H9 (cell line): ENCODE measurements at regions not wholly inside any gene's neighbourhood (a gene's known extent, or its start where the extent isn't known, plus 50 kb on each side); places are given as distances from the start of the nearest gene placed in this dataset.

Experiments used
- DNase-seq: peaks from one replicate; pipeline ENCODE4 v3.0.0-alpha.2; 2017
- H2AFZ ChIP-seq: one replicate; pipeline ENCODE4 v1.6.1; 2013; ENCODE audit warnings: mild to moderate bottlenecking, low read length, control low read depth, moderate library complexity
- H2AK5ac ChIP-seq: 2 replicates; pipeline ENCODE4 v1.6.1; 2013; ENCODE audit warnings: low read length, control low read depth, mixed read lengths; ENCODE audit not compliant: insufficient read length
- H2BK120ac ChIP-seq: one replicate; pipeline ENCODE4 v1.6.1; 2013; ENCODE audit warnings: low read depth, mild to moderate bottlenecking, low read length, control low read depth, inconsistent platforms; ENCODE audit not compliant: poor library complexity, severe bottlenecking
- H2BK12ac ChIP-seq: 2 replicates; pipeline ENCODE4 v1.6.1; 2013; ENCODE audit warnings: low read length, control low read depth, mixed read lengths, low read depth; ENCODE audit not compliant: insufficient read length
- H2BK15ac ChIP-seq: 2 replicates; pipeline ENCODE4 v1.6.1; 2013; ENCODE audit warnings: low read depth, low read length, control low read depth
- H2BK20ac ChIP-seq: one replicate; pipeline ENCODE4 v1.6.1; 2013; ENCODE audit warnings: low read depth, mild to moderate bottlenecking, low read length, control low read depth, inconsistent platforms; ENCODE audit not compliant: poor library complexity, severe bottlenecking
- H2BK5ac ChIP-seq: 2 replicates; pipeline ENCODE4 v1.6.1; 2013; ENCODE audit warnings: low read length, control low read depth, mixed read lengths; ENCODE audit not compliant: insufficient read length
- H3K14ac ChIP-seq: 2 replicates; pipeline ENCODE4 v1.6.1; 2013; ENCODE audit warnings: low read length, control low read depth; ENCODE audit not compliant: insufficient read depth
- H3K18ac ChIP-seq: 2 replicates; pipeline ENCODE4 v1.6.1; 2013; ENCODE audit warnings: low read depth, mild to moderate bottlenecking, mixed read lengths, low read length, control low read depth; ENCODE audit not compliant: insufficient read length
- H3K23ac ChIP-seq: 2 replicates; pipeline ENCODE4 v1.6.1; 2013; ENCODE audit warnings: low read length, control low read depth, mixed read lengths, low read depth; ENCODE audit not compliant: insufficient read length
- H3K23me2 ChIP-seq: 2 replicates; pipeline ENCODE4 v1.6.1; 2013; ENCODE audit warnings: low read depth, mild to moderate bottlenecking, mixed read lengths, low read length, control low read depth; ENCODE audit not compliant: insufficient read length, poor library complexity, severe bottlenecking
- H3K27ac ChIP-seq: 2 replicates; pipeline ENCODE4 v1.5.1; 2013; ENCODE audit warnings: low read length, control low read depth, mixed read lengths, low read depth; ENCODE audit not compliant: insufficient read length
- H3K27me3 ChIP-seq: 2 replicates; pipeline ENCODE4 v1.6.1; 2013; ENCODE audit warnings: low read length, control low read depth, inconsistent platforms; ENCODE audit not compliant: insufficient read depth
- H3K4ac ChIP-seq: 2 replicates; pipeline ENCODE4 v1.6.1; 2013; ENCODE audit warnings: low read depth, mild to moderate bottlenecking, control low read depth, inconsistent platforms, low read length, moderate library complexity
- H3K4me1 ChIP-seq: 2 replicates; pipeline ENCODE4 v1.6.1; 2013; ENCODE audit warnings: low read length, control low read depth, inconsistent platforms; ENCODE audit not compliant: insufficient read depth
- H3K4me2 ChIP-seq: 2 replicates; pipeline ENCODE4 v1.6.1; 2013; ENCODE audit warnings: low read length, control low read depth, mixed read lengths; ENCODE audit not compliant: insufficient read length, insufficient read depth
- H3K56ac ChIP-seq: 2 replicates; pipeline ENCODE4 v1.6.1; 2013; ENCODE audit warnings: low read depth, mild to moderate bottlenecking, mixed read lengths, low read length, control low read depth; ENCODE audit not compliant: insufficient read length
- H3K79me1 ChIP-seq: 2 replicates; pipeline ENCODE4 v1.6.1; 2013; ENCODE audit warnings: low read depth, mild to moderate bottlenecking, moderate library complexity, low read length, control low read depth, inconsistent platforms; ENCODE audit not compliant: insufficient read depth, poor library complexity, severe bottlenecking
- H3K79me2 ChIP-seq: 2 replicates; pipeline ENCODE4 v1.6.1; 2013; ENCODE audit warnings: low read length, control low read depth, inconsistent platforms; ENCODE audit not compliant: insufficient read depth
- H3K9ac ChIP-seq: 2 replicates; pipeline ENCODE4 v1.6.1; 2013; ENCODE audit warnings: low read length, control low read depth, mixed read lengths; ENCODE audit not compliant: insufficient read length; ENCODE audit errors: extremely low read depth
- H3K9me3 ChIP-seq: one replicate; pipeline ENCODE4 v1.6.1; 2013; ENCODE audit warnings: low read depth, low read length, inconsistent platforms; ENCODE audit not compliant: control insufficient read depth
- H3T11ph ChIP-seq: one replicate; pipeline ENCODE4 v1.6.1; 2013; ENCODE audit warnings: mild to moderate bottlenecking, low read length, control low read depth, inconsistent platforms
- H4K20me1 ChIP-seq: one replicate; pipeline ENCODE4 v1.6.1; 2013; ENCODE audit not compliant: control insufficient read depth, insufficient read length, insufficient read depth
- H4K5ac ChIP-seq: 2 replicates; pipeline ENCODE4 v1.6.1; 2013; ENCODE audit warnings: low read depth, mild to moderate bottlenecking, mixed read lengths, low read length, control low read depth; ENCODE audit not compliant: insufficient read length
- H4K8ac ChIP-seq: replicated peaks from 2 replicates; pipeline ENCODE4 v1.6.1; 2013; ENCODE audit warnings: low read length, control low read depth, mixed read lengths, low read depth; ENCODE audit not compliant: insufficient read length
- H4K91ac ChIP-seq: 2 replicates; pipeline ENCODE4 v1.6.1; 2013; ENCODE audit warnings: low read depth, mild to moderate bottlenecking, moderate library complexity, mixed read lengths, low read length, control low read depth; ENCODE audit not compliant: insufficient read length
- H3K27ac Mint-ChIP-seq, 3 experiments: 2 replicates in 2 of 3; 3 replicates in 1 of 3; pipeline ENCODE4 v1.8.0; 2020 to 2021; ENCODE audit warnings: mixed read lengths in 3 of 3, mild to moderate bottlenecking in 1 of 3, moderate library complexity in 1 of 3
- H3K27me3 Mint-ChIP-seq: 2 replicates; pipeline ENCODE4 v1.8.0; 2021; ENCODE audit warnings: low read depth, mild to moderate bottlenecking, moderate library complexity, mixed read lengths
- H3K36me3 Mint-ChIP-seq, 3 experiments: 2 replicates in 2 of 3; 3 replicates in 1 of 3; pipeline ENCODE4 v1.8.0; 2020 to 2021; ENCODE audit warnings: low read depth in 3 of 3, mixed read lengths in 3 of 3; ENCODE audit not compliant: insufficient read depth in 1 of 3
- H3K4me1 Mint-ChIP-seq, 2 experiments: 2 replicates each; pipeline ENCODE4 v1.8.0; 2020; ENCODE audit warnings: mixed read lengths in 2 of 2
- H3K4me3 Mint-ChIP-seq, 2 experiments: 2 replicates in 1 of 2; 3 replicates in 1 of 2; pipeline ENCODE4 v1.8.0; 2020 to 2021; ENCODE audit warnings: mild to moderate bottlenecking in 2 of 2, mixed read lengths in 2 of 2, moderate library complexity in 1 of 2
- H3K9me3 Mint-ChIP-seq, 2 experiments: 2 replicates in 1 of 2; 3 replicates in 1 of 2; pipeline ENCODE4 v1.8.0; 2020; ENCODE audit warnings: mild to moderate bottlenecking in 2 of 2, mixed read lengths in 2 of 2, moderate library complexity in 1 of 2
- WGBS: extraction: QIAGEN DNeasy Blood & Tissue Kit; methylation state at CpG from one replicate; pipeline ENCODE4 v1.1.7; 2013; ENCODE audit warnings: missing lambda C conversion rate, low lambda C conversion rate, mixed read lengths; ENCODE audit not compliant: insufficient read length; ENCODE audit errors: extremely low coverage; 5-methylcytosine and 5-hydroxymethylcytosine counted together
- TF ChIP-seq, protein P1 (sequence below): fragments of 200-600 bp; sonication (generic); conservative IDR thresholded peaks from 3 replicates; pipeline ENCODE4 v1.8.0; 2021; ENCODE audit warnings: antibody characterized with exemption, mild to moderate bottlenecking

DNA sequence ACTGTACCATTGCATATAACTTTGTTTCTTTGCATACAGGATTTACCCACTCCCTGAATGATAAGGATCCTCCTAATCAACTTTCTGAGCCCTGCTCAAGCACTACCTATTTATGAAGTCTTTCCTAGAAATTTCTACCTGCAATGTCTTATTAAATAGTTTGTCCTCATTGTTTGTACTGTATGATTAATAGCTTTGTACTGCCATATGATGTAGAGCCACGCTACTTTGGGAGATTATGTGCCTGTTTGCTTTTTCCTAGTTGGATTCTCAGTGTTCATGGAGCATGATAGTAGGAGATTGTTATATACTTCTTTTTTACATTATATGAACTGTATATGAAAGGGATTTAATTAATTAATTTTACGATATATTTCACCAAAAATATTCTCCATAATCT lies 327.1 kb upstream of the GALNT5 start:
- DNase-seq, result no peak
- Mint-ChIP-seq H3K4me1 (peaks cover 0 to 1% of the 10 kb centered on the region in 2 experiments; a peak in 2 of 4 replicates), H3K27ac (no peak overlapping the region), H3K4me3 (no peak overlapping the region), H3K36me3 (peaks cover 10 to 21% (median 17%) of the 10 kb centered on the region in 3 experiments), H3K27me3 (no peaks in the 10 kb centered on the region), H3K9me3 (peaks cover 23 to 28% of the 10 kb centered on the region in 2 experiments)
- Histone ChIP-seq H3K4me2 (no peak overlapping the region), H4K20me1 (no peaks in the 10 kb centered on the region), H3K18ac (no peak overlapping the region), H2BK15ac (no peak overlapping the region), H4K5ac (no peak overlapping the region), H2BK12ac (no peak overlapping the region), H2AFZ (no peak overlapping the region), H3K23me2 (no peaks in the 10 kb centered on the region), H3K56ac (no peak overlapping the region), H3K4ac (no peak overlapping the region), H4K8ac (no peak overlapping the region), H3K9ac (no peak overlapping the region), H3K79me2 (no peaks in the 10 kb centered on the region), H3K79me1 (no peaks in the 10 kb centered on the region), H3K14ac (no peak overlapping the region), H2AK5ac (no peak overlapping the region), H3K27ac (no peak overlapping the region), H3K23ac (no peak overlapping the region), H4K91ac (no peak overlapping the region), H2BK5ac (no peak overlapping the region), H3K9me3 (no peaks in the 10 kb centered on the region), H3K27me3 (no peaks in the 10 kb centered on the region), H3K4me1 (no peaks in the 10 kb centered on the region), H2BK20ac (no peak overlapping the region), H3T11ph (no peak overlapping the region), H2BK120ac (no peak overlapping the region)
- WGBS, result no CpG with 5 or more reads among the region's 2 CpGs
- TF ChIP-seq, protein P1, sequence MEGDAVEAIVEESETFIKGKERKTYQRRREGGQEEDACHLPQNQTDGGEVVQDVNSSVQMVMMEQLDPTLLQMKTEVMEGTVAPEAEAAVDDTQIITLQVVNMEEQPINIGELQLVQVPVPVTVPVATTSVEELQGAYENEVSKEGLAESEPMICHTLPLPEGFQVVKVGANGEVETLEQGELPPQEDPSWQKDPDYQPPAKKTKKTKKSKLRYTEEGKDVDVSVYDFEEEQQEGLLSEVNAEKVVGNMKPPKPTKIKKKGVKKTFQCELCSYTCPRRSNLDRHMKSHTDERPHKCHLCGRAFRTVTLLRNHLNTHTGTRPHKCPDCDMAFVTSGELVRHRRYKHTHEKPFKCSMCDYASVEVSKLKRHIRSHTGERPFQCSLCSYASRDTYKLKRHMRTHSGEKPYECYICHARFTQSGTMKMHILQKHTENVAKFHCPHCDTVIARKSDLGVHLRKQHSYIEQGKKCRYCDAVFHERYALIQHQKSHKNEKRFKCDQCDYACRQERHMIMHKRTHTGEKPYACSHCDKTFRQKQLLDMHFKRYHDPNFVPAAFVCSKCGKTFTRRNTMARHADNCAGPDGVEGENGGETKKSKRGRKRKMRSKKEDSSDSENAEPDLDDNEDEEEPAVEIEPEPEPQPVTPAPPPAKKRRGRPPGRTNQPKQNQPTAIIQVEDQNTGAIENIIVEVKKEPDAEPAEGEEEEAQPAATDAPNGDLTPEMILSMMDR, result no peak
